ENCODE measurements at regions not wholly inside any gene's neighbourhood (a gene's known extent, or its start where the extent isn't known, plus 50 kb on each side); places are given as distances from the start of the nearest gene placed in this dataset.
A peak's percentile ranks its signal among the peaks of the same experiment; 100 is the strongest.

DNA sequence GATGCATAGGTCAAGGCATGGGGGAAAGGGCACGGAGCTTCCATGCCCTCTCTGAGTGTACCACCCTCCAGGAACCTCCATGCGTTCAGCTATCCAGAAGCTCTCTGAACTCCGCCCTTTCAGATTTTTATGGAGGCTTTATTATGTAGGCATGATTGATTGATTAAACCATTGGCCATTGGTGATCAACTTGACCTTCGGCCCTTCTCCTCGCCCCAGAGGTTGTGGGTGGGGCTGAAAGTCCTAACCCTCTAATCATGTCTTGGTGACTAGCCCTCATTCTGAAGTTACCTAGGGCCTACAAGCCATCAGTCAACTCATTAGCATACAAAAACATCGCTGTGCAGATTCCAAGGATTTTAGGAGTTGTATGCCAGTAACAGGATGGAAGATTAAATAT, 323.7 kb upstream of the KLF4 start:
- no peaks in the 10 kb centered on the region for H3K9me3 ChIP-seq (ENCODE audit: control insufficient read depth, low read depth, low read length)
- no peak overlapping the region for H3K4me2 ChIP-seq (ENCODE audit: control insufficient read depth, extremely low read depth, insufficient read depth, low read depth, low read length)
- peaks cover 3% of the 10 kb centered on the region for H3K4me1 ChIP-seq (ENCODE audit: control insufficient read depth, extremely low read depth, insufficient read depth, low read length)
- H3K27ac ChIP-seq (ENCODE audit: control insufficient read depth, insufficient read depth, low read length), result no peak overlapping the region
- no peak overlapping the region for H2AFZ ChIP-seq (ENCODE audit: control insufficient read depth, low read length)
- H3K27me3 ChIP-seq (ENCODE audit: control insufficient read depth, extremely low read depth, insufficient read depth, low read length), result no peaks in the 10 kb centered on the region
- H4K20me1 ChIP-seq (ENCODE audit: control insufficient read depth, extremely low read depth, insufficient read depth, low read length), result no peaks in the 10 kb centered on the region
- H3K9ac ChIP-seq (ENCODE audit: control insufficient read depth, extremely low read depth, insufficient read depth, low read length), result no peak overlapping the region
- no peak for FAIRE-seq
- H3K9me1 ChIP-seq (ENCODE audit: control insufficient read depth, extremely low read depth, insufficient read depth, low read length), result no peaks in the 10 kb centered on the region
- DNase-seq (ENCODE audit: low read depth, low spot score), result no peak
- H3K4me3 ChIP-seq (ENCODE audit: control insufficient read depth in 2 of 3, extremely low read depth in 1 of 3, insufficient read depth in 2 of 3, low read depth in 1 of 3, low read length in 3 of 3), result no peak overlapping the region
- no peaks in the 10 kb centered on the region for H3K36me3 ChIP-seq (ENCODE audit: control insufficient read depth in 2 of 2, extremely low read depth in 1 of 2, insufficient read depth in 2 of 2, low read length in 2 of 2)
- dilution Hi-C loops (cut with MboI; ENCODE audit: extremely low pct_ligation_motif_present, low sequenced_read_pairs), result no loop called here
- TF ChIP-seq, protein P1, sequence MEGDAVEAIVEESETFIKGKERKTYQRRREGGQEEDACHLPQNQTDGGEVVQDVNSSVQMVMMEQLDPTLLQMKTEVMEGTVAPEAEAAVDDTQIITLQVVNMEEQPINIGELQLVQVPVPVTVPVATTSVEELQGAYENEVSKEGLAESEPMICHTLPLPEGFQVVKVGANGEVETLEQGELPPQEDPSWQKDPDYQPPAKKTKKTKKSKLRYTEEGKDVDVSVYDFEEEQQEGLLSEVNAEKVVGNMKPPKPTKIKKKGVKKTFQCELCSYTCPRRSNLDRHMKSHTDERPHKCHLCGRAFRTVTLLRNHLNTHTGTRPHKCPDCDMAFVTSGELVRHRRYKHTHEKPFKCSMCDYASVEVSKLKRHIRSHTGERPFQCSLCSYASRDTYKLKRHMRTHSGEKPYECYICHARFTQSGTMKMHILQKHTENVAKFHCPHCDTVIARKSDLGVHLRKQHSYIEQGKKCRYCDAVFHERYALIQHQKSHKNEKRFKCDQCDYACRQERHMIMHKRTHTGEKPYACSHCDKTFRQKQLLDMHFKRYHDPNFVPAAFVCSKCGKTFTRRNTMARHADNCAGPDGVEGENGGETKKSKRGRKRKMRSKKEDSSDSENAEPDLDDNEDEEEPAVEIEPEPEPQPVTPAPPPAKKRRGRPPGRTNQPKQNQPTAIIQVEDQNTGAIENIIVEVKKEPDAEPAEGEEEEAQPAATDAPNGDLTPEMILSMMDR (optimal IDR thresholded peaks at IDR 0.05 in 1 of 3, IDR thresholded peaks at IDR 0.05 in 1 of 3, conservative IDR thresholded peaks at IDR 0.05 in 1 of 3; ENCODE audit: extremely low read depth in 1 of 3, insufficient read depth in 2 of 3, low read length in 3 of 3), result no peak
- TF ChIP-seq EZH2 (IDR thresholded peaks at IDR 0.05; ENCODE audit: low read length), result no peak
- H3K79me2 ChIP-seq (ENCODE audit: control insufficient read depth, insufficient read depth, low read length), result no peaks in the 10 kb centered on the region

DNA sequence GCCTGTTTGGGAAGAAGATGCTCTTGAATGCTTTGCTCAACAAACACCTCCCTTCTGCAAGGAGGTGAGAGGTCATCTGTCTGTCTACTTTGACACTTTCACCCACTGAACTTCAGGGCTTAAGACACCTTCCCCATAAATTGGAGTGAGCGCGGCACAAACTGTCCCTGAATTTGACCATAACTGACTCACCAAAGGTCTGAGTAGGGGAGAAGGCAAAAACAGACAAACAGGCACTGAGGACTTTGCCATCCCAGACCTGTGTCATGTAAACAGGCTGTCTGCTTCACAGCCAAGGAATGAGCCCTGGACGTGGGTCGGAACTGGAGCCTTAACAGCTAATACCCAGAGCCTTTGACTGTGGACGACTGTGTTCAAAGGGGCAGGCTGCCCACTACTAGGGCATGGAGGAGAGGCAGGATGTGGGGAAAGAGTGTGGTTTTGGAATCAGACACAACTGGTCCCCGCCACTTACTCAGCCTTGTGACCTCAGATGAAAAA, 320.9 kb upstream of the KLF4 start:
- Histone ChIP-seq H3K9me1 (ENCODE audit: control insufficient read depth, extremely low read depth, insufficient read depth, low read length) (no peaks in the 10 kb centered on the region), H2AFZ (ENCODE audit: control insufficient read depth, low read length) (no peak overlapping the region), H3K27me3 (ENCODE audit: control insufficient read depth, extremely low read depth, insufficient read depth, low read length) (no peaks in the 10 kb centered on the region), H3K36me3 (ENCODE audit: control insufficient read depth in 2 of 2, extremely low read depth in 1 of 2, insufficient read depth in 2 of 2, low read length in 2 of 2) (no peaks in the 10 kb centered on the region), H3K4me3 (ENCODE audit: control insufficient read depth in 2 of 3, extremely low read depth in 1 of 3, insufficient read depth in 2 of 3, low read depth in 1 of 3, low read length in 3 of 3) (no peak overlapping the region), H3K4me2 (ENCODE audit: control insufficient read depth, extremely low read depth, insufficient read depth, low read depth, low read length) (no peak overlapping the region), H3K4me1 (ENCODE audit: control insufficient read depth, extremely low read depth, insufficient read depth, low read length) (peaks cover 3% of the 10 kb centered on the region), H3K9ac (ENCODE audit: control insufficient read depth, extremely low read depth, insufficient read depth, low read length) (no peak overlapping the region), H3K79me2 (ENCODE audit: control insufficient read depth, insufficient read depth, low read length) (no peaks in the 10 kb centered on the region), H3K27ac (ENCODE audit: control insufficient read depth, insufficient read depth, low read length) (no peak overlapping the region), H3K9me3 (ENCODE audit: control insufficient read depth, low read depth, low read length) (no peaks in the 10 kb centered on the region), H4K20me1 (ENCODE audit: control insufficient read depth, extremely low read depth, insufficient read depth, low read length) (no peaks in the 10 kb centered on the region)
- TF ChIP-seq, protein P1 (optimal IDR thresholded peaks at IDR 0.05 in 1 of 3, IDR thresholded peaks at IDR 0.05 in 1 of 3, conservative IDR thresholded peaks at IDR 0.05 in 1 of 3; ENCODE audit: extremely low read depth in 1 of 3, insufficient read depth in 2 of 3, low read length in 3 of 3), result no peak
- TF ChIP-seq EZH2 (IDR thresholded peaks at IDR 0.05; ENCODE audit: low read length), result no peak
- dilution Hi-C loops (cut with MboI; ENCODE audit: extremely low pct_ligation_motif_present, low sequenced_read_pairs), result no loop called here
- DNase-seq (ENCODE audit: low read depth, low spot score) (no peak), FAIRE-seq (peak; percentile 53)

Measured in keratinocyte (primary cell).